Adrenal gland (tissue), 5 donors: ENCODE measurements at regions not wholly inside any gene's neighbourhood (a gene's known extent, or its start where the extent isn't known, plus 50 kb on each side); places are given as distances from the start of the nearest gene placed in this dataset.

Experiments used
- POLR2A ChIP-seq, 2 donors: fragments of 450-650 bp; IDR thresholded peaks; one replicate each; pipeline ENCODE4 v1.6.1; 2017; ENCODE audit warnings: antibody characterized with exemption in 2 of 2, mild to moderate bottlenecking in 2 of 2, moderate library complexity in 1 of 2
- TF ChIP-seq, protein P1 (sequence below), 6 experiments: fragments of 450-650 bp in 4 of 6; fragments of 200-600 bp in 2 of 6; sonication (generic) in 1 of 6; IDR thresholded peaks; 1 replicate in 5 of 6; 2 replicates in 1 of 6; pipeline versions ENCODE4 v1.5.1 to v1.8.0; 2016 to 2021; ENCODE audit warnings: antibody characterized with exemption in 6 of 6, mild to moderate bottlenecking in 2 of 6, moderate library complexity in 1 of 6
- donor health status: DM: no; HTN: no; CAD: no.

DNA sequence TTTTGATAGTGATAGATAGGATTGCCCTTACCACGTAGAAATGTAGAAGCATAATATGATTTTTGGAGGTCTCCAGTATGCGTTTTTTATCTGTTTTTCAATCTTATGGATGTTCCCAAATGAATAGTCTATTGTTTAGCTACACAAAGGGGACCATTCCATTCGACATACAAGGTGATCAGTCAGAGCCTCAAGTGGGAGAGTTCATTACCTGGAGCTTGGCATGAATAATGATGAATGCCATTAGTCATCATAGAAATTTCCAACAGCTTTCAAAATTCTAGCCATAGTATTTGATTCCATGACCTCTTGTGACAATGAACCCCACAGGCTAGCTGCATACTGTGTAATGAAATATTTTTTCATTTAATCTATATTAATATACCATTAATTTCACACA lies 123.6 kb downstream of the PDHA2 start:
- no peak for TF ChIP-seq POLR2A (IDR thresholded peaks at IDR 0.05)
- TF ChIP-seq, protein P1, sequence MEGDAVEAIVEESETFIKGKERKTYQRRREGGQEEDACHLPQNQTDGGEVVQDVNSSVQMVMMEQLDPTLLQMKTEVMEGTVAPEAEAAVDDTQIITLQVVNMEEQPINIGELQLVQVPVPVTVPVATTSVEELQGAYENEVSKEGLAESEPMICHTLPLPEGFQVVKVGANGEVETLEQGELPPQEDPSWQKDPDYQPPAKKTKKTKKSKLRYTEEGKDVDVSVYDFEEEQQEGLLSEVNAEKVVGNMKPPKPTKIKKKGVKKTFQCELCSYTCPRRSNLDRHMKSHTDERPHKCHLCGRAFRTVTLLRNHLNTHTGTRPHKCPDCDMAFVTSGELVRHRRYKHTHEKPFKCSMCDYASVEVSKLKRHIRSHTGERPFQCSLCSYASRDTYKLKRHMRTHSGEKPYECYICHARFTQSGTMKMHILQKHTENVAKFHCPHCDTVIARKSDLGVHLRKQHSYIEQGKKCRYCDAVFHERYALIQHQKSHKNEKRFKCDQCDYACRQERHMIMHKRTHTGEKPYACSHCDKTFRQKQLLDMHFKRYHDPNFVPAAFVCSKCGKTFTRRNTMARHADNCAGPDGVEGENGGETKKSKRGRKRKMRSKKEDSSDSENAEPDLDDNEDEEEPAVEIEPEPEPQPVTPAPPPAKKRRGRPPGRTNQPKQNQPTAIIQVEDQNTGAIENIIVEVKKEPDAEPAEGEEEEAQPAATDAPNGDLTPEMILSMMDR (IDR thresholded peaks at IDR 0.05), result no peak
